Lower lobe of right lung (tissue), 2 donors: ENCODE measurements at regions not wholly inside any gene's neighbourhood (a gene's known extent, or its start where the extent isn't known, plus 50 kb on each side); places are given as distances from the start of the nearest gene placed in this dataset.

Source experiments
- ATAC-seq, 2 donors: fragments of 200-7000 bp; cut with Tn5 transposase; one replicate each; pipeline ENCODE4 v1.9.1; 2020 to 2022; ENCODE audit warnings: mild to moderate bottlenecking in 2 of 2, moderate library complexity in 2 of 2
- DNase-seq: peaks from one replicate; pipeline ENCODE4 v3.0.0-alpha.2; 2020
- H3K27ac ChIP-seq: fragments of 200-600 bp; one replicate; pipeline ENCODE4 v1.8.0; 2022
- H3K27me3 ChIP-seq: fragments of 200-600 bp; one replicate; pipeline ENCODE4 v1.8.0; 2022; ENCODE audit warnings: low read depth
- H3K36me3 ChIP-seq: fragments of 200-600 bp; one replicate; pipeline ENCODE4 v1.8.0; 2022; ENCODE audit warnings: mild to moderate bottlenecking
- H3K4me1 ChIP-seq: fragments of 200-600 bp; one replicate; pipeline ENCODE4 v1.8.0; 2022
- H3K4me3 ChIP-seq: fragments of 200-600 bp; one replicate; pipeline ENCODE4 v1.8.0; 2022; ENCODE audit warnings: mild to moderate bottlenecking
- H3K9me3 ChIP-seq: fragments of 200-600 bp; one replicate; pipeline ENCODE4 v1.8.0; 2022
- intact Hi-C: fragments of 100-400 bp; cut with DNase I; formaldehyde crosslinking; loops from one replicate; pipeline ENCODE4 v1.11.0; 2022
- TF ChIP-seq, protein P1 (sequence below): fragments of 200-600 bp; IDR thresholded peaks from one replicate; pipeline ENCODE4 v1.8.0; 2022; ENCODE audit warnings: antibody characterized with exemption, mild to moderate bottlenecking
- donor health status: DM: no; HTN: yes; CAD: no; lungs with severe emphysema.

DNA sequence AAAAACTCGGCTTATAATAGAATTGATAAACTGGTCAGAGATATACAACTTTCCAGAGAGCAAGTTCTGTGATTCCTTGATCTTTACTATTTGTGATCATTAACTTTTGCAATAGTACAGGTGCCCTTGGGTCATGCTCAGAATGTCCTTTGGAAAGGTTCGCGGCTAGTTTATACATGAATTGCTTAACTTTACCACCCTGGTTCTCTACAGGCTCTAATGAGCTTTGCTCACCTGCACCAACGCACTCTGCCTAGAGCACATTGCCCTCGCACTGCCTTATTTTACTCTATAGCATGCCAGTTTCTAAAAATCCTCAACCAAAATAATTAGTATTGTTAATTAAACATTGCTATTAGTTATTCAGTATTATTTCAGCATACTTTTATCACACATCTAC is 931.2 kb upstream of the KCND2 start:
- no peaks in the 10 kb centered on the region for H3K4me1 ChIP-seq
- ATAC-seq (no peak), DNase-seq (no peak)
- H3K9me3 ChIP-seq, result no peaks in the 10 kb centered on the region
- no peak overlapping the region for H3K4me3 ChIP-seq
- H3K36me3 ChIP-seq, result no peaks in the 10 kb centered on the region
- H3K27ac ChIP-seq, result no peak overlapping the region
- intact Hi-C loops, result no loop called here
- TF ChIP-seq, protein P1, sequence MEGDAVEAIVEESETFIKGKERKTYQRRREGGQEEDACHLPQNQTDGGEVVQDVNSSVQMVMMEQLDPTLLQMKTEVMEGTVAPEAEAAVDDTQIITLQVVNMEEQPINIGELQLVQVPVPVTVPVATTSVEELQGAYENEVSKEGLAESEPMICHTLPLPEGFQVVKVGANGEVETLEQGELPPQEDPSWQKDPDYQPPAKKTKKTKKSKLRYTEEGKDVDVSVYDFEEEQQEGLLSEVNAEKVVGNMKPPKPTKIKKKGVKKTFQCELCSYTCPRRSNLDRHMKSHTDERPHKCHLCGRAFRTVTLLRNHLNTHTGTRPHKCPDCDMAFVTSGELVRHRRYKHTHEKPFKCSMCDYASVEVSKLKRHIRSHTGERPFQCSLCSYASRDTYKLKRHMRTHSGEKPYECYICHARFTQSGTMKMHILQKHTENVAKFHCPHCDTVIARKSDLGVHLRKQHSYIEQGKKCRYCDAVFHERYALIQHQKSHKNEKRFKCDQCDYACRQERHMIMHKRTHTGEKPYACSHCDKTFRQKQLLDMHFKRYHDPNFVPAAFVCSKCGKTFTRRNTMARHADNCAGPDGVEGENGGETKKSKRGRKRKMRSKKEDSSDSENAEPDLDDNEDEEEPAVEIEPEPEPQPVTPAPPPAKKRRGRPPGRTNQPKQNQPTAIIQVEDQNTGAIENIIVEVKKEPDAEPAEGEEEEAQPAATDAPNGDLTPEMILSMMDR, result no peak
- no peaks in the 10 kb centered on the region for H3K27me3 ChIP-seq

DNA sequence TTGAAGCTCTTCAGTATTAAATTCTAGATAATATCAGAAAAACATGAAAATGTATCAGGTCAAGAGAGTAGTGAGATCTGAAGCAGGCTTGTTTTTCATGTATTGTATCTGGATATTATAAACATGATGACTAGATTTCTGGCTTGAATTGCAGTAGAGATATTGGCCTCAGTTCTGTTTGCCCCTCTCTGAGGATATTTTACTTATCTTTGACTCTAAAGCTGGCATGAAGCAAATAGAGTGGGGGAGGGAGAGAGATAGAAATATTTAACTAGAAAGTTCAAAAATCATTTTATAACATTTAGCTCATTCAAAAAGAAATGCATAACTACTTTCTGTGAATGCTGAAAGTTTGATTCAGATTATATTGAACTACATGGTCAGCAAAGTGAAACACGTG is 929.7 kb upstream of the KCND2 start:
- intact Hi-C loops, result no loop called here
- H3K4me3 ChIP-seq, result no peak overlapping the region
- TF ChIP-seq, protein P1, result no peak
- no peaks in the 10 kb centered on the region for H3K27me3 ChIP-seq
- ATAC-seq (no peak), DNase-seq (no peak)
- no peaks in the 10 kb centered on the region for H3K4me1 ChIP-seq
- no peak overlapping the region for H3K27ac ChIP-seq
- no peaks in the 10 kb centered on the region for H3K36me3 ChIP-seq
- H3K9me3 ChIP-seq, result no peaks in the 10 kb centered on the region

DNA sequence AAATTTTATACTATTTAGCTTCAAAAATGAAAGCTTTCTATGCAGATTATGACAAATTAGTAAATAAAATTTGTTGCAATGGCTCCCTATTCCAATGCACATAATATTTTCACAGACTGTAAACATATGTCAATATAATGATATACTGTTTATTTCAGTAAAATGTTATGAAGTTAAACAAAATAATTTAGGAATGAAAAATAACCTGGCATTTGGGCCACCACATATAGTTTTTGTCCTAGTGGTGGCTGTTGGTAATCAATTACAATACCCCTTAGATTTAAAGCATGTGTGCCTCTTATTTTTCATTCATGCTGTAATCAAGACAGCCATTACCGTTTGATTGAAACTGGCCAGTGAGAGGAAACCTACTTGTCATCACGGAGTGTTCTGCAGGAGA is 928.5 kb upstream of the KCND2 start:
- Histone ChIP-seq H3K36me3 (no peaks in the 10 kb centered on the region), H3K27ac (no peak overlapping the region), H3K27me3 (no peaks in the 10 kb centered on the region), H3K4me1 (no peaks in the 10 kb centered on the region), H3K9me3 (no peaks in the 10 kb centered on the region), H3K4me3 (no peak overlapping the region)
- DNase-seq, result no peak
- ATAC-seq, result no peak
- TF ChIP-seq, protein P1, result no peak
- intact Hi-C loops, result no loop called here

DNA sequence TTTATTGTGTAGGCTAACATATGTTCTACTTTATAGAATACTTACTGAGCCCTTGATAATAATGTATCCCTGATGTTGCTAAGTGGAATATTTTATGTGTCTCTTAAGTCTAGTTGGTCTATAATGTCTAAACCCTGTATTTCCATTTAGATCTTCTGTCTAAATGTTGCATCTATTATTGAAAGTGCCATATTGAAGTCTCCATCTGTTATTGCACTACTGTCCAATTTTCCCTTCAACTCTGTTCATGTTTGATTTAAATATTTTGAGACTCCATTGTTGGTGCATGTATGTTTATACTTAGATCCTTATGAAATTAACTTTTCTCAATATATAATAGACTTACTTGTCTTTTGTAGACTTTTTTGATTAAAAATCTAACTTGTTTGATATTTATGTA is 924.5 kb upstream of the KCND2 start:
- no peaks in the 10 kb centered on the region for H3K36me3 ChIP-seq
- TF ChIP-seq, protein P1, result no peak
- intact Hi-C loops, result no loop called here
- no peak overlapping the region for H3K27ac ChIP-seq
- no peaks in the 10 kb centered on the region for H3K9me3 ChIP-seq
- DNase-seq (no peak), ATAC-seq (no peak)
- no peaks in the 10 kb centered on the region for H3K4me1 ChIP-seq
- H3K27me3 ChIP-seq, result no peaks in the 10 kb centered on the region
- no peak overlapping the region for H3K4me3 ChIP-seq

DNA sequence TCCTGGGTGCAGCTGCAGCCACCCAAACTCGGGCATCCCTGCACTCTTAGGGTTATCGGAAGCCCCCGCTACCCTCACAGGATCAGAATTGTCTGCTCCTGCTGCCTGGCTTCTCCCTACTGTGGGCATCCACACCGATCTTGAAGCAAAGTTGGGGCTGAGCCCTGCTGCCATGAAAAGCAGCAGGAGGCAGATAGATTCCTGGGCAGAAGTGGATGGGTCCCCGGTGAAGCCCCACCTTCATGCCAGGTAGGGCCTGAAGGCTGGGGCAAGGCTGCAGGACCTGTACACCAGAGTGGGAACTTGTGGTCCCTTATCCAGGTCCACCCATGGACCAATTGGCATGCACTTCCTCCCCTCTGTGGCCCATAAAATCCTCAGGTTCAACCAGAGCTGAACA is 922.6 kb upstream of the KCND2 start:
- no peaks in the 10 kb centered on the region for H3K4me1 ChIP-seq
- no peak overlapping the region for H3K4me3 ChIP-seq
- no peaks in the 10 kb centered on the region for H3K36me3 ChIP-seq
- TF ChIP-seq, protein P1, result no peak
- DNase-seq (no peak), ATAC-seq (no peak)
- intact Hi-C loops, result no loop called here
- H3K9me3 ChIP-seq, result no peaks in the 10 kb centered on the region
- H3K27me3 ChIP-seq, result no peaks in the 10 kb centered on the region
- no peak overlapping the region for H3K27ac ChIP-seq

DNA sequence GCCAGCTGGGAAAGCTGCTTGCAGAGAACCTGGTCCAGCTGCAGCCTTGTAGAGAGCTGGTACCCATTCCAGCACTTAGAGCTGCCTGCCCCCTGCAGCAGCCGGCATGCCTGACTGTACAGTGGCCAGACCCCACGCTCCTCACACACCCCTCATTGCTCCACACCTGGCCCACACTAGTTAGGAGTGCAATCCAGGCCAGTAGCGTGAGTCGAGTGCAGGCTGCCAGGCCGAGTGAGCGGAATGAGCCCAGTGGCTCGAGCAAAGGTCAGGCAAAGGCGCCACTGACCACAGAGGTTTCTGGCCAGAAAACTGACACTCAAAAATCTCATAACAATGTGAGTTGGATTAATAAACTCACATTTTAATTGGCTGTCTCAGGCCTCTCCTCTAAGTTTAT is 921.7 kb upstream of the KCND2 start:
- intact Hi-C loops, result no loop called here
- no peaks in the 10 kb centered on the region for H3K27me3 ChIP-seq
- H3K4me3 ChIP-seq, result no peak overlapping the region
- DNase-seq (no peak), ATAC-seq (no peak)
- no peaks in the 10 kb centered on the region for H3K9me3 ChIP-seq
- H3K4me1 ChIP-seq, result no peaks in the 10 kb centered on the region
- TF ChIP-seq, protein P1, result no peak
- no peak overlapping the region for H3K27ac ChIP-seq
- no peaks in the 10 kb centered on the region for H3K36me3 ChIP-seq
